ENCODE measurements at regions not wholly inside any gene's neighbourhood (a gene's known extent, or its start where the extent isn't known, plus 50 kb on each side); places are given as distances from the start of the nearest gene placed in this dataset.
A peak's percentile ranks its signal among the peaks of the same experiment; 100 is the strongest.

GRCh38 chr2:65630643-65631042 is 198.2 kb upstream of the SPRED2 start:
- Histone ChIP-seq H3K36me3 (ENCODE audit: control insufficient read depth in 2 of 4, insufficient read depth in 4 of 4, low read length in 3 of 4) (no peaks in the 10 kb centered on the region), H2BK20ac (ENCODE audit: low read length) (no peak overlapping the region), H4K8ac (ENCODE audit: extremely low read depth, insufficient read depth, low read length) (no peak overlapping the region), H3K4me3 (ENCODE audit: extremely low read depth in 1 of 4, insufficient read depth in 2 of 4, low read depth in 3 of 4, low read length in 4 of 4) (no peak overlapping the region), H4K20me1 (replicated peaks in 1 of 2; ENCODE audit: control insufficient read depth in 1 of 2, insufficient read depth in 2 of 2, low read length in 2 of 2) (no peaks in the 10 kb centered on the region), H2BK120ac (replicated peaks; ENCODE audit: low read depth, low read length) (no peak overlapping the region), H3K18ac (ENCODE audit: extremely low read depth, low read length) (no peak overlapping the region), H3K27me3 (replicated peaks in 1 of 4; ENCODE audit: control insufficient read depth in 3 of 4, extremely low read depth in 1 of 4, insufficient read depth in 3 of 4, low read length in 3 of 4) (peaks cover 0 to 3% (median 1%) of the 10 kb centered on the region in 4 experiments; a peak in 3 of 7 replicates), H3K79me2 (ENCODE audit: control insufficient read depth in 1 of 2, insufficient read depth in 2 of 2, low read length in 2 of 2) (no peaks in the 10 kb centered on the region), H3K9me3 (ENCODE audit: insufficient read depth in 2 of 2, low read depth in 1 of 2, low read length in 1 of 2) (no peaks in the 10 kb centered on the region), H4K91ac (replicated peaks; ENCODE audit: insufficient read length, low read length) (no peak overlapping the region), H3K23me2 (ENCODE audit: low read depth, low read length) (peaks cover 3% of the 10 kb centered on the region; the same call in 1 of the 2 replicates), H2BK12ac (ENCODE audit: low read depth, low read length) (no peak overlapping the region), H3K27ac (ENCODE audit: low read depth, low read length) (no peak overlapping the region), H3K14ac (ENCODE audit: insufficient read length) (no peak overlapping the region), H3K4me2 (ENCODE audit: insufficient read depth in 1 of 2, low read depth in 2 of 2, low read length in 2 of 2) (no peak overlapping the region), H2BK15ac (ENCODE audit: low read length) (no peak overlapping the region), H2BK5ac (ENCODE audit: low read depth, low read length) (no peak overlapping the region), H2AK5ac (ENCODE audit: low read depth, low read length) (no peak overlapping the region), H3K23ac (ENCODE audit: insufficient read length) (no peak overlapping the region), H2AFZ (ENCODE audit: low read length) (peak overlapping the region; percentile 23; the same call in 1 of the 2 replicates), H3K79me1 (ENCODE audit: low read depth, low read length) (no peaks in the 10 kb centered on the region), H3K4ac (replicated peaks; ENCODE audit: insufficient read length, low read depth, low read length) (no peak overlapping the region), H3K4me1 (replicated peaks in 1 of 4; ENCODE audit: control insufficient read depth in 3 of 4, insufficient read depth in 4 of 4, low read length in 3 of 4) (no peaks in the 10 kb centered on the region; a peak in 1 of 7 replicates), H4K5ac (ENCODE audit: insufficient read length, low read depth, low read length) (no peak overlapping the region), H3K9ac (replicated peaks in 1 of 4; ENCODE audit: extremely low read depth in 1 of 4, low read depth in 3 of 4, low read length in 3 of 4) (no peak overlapping the region), H3K56ac (replicated peaks; ENCODE audit: insufficient read length, low read depth, low read length) (no peak overlapping the region)
- ChIA-PET CTCF (ENCODE audit: partially characterized antibody) (interaction anchor here (0.6 to 1.3 kb wide), 4 partner anchors 10 to 467 kb away, joined by 3 to 4 read pairs (median 3); no protein-coding TSS in a partner anchor), POLR2A (ENCODE audit: partially characterized antibody) (no interaction called here)
- no peak for DNase-seq (ENCODE audit: low read depth in 1 of 2, low spot score in 2 of 2)
- WGBS, 2 experiments (ENCODE audit: extremely low coverage in 1 of 2, insufficient coverage in 1 of 2, insufficient read length in 1 of 2, insufficient replicate concordance in 2 of 2, low coverage in 1 of 2, low lambda C conversion rate in 2 of 2, missing lambda C conversion rate in 1 of 2): 83% methylated on average over 3 of the region's 3 CpGs; no CpG with 5 or more reads in 1 of the 2 experiments
- FAIRE-seq: no peak
- TF ChIP-seq JUN (IDR thresholded peaks at IDR 0.05; ENCODE audit: low read depth, low read length) (no peak), POU5F1 (IDR thresholded peaks at IDR 0.05; ENCODE audit: low read depth, low read length) (no peak), YY1 (IDR thresholded peaks at IDR 0.05; ENCODE audit: low read depth, low read length) (no peak), RXRA (IDR thresholded peaks at IDR 0.05; ENCODE audit: insufficient read depth, low read depth, low read length) (no peak), GABPA (IDR thresholded peaks at IDR 0.05; ENCODE audit: borderline replicate concordance, insufficient read depth, low read length) (no peak), SAP30 (IDR thresholded peaks at IDR 0.05; ENCODE audit: insufficient read depth, insufficient replicate concordance, low read length) (no peak), RAD21 (IDR thresholded peaks at IDR 0.05 in 1 of 2, conservative IDR thresholded peaks at IDR 0.05 in 1 of 2; ENCODE audit: low read depth in 2 of 2, low read length in 2 of 2) (no peak)
